Astrocyte (in vitro differentiated cells and primary cell): ENCODE measurements at regions not wholly inside any gene's neighbourhood (a gene's known extent, or its start where the extent isn't known, plus 50 kb on each side); places are given as distances from the start of the nearest gene placed in this dataset.

Experiments used
- EZH2 ChIP-seq: IDR thresholded peaks from 2 replicates; pipeline ENCODE4 v1.6.1; 2012; ENCODE audit warnings: mild to moderate bottlenecking, low read length, inconsistent platforms; ENCODE audit not compliant: insufficient read depth
- TF ChIP-seq, protein P1 (sequence below): IDR thresholded peaks from 2 replicates; pipeline ENCODE4 v1.5.1; 2011; ENCODE audit warnings: low read depth, mild to moderate bottlenecking, inconsistent platforms, low read length, moderate library complexity; ENCODE audit not compliant: insufficient read depth

DNA sequence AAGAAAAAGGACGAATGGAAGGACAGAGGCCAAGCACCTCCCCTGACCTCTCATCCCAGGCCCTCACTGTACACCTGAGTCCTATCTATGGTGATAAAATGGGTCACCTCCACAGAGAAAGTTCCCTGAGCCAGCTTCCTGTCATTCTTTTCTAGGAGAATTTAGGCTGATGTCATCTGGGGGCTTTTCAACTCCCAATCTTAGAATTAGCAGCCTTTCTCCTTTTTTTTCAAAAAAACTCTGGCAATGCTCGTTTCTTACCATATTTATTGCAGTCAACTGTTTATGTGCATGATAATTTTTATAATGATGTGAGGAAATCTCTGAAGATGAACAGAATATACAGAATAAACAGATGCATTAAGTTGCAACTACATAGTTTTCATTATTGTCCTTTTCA, 177.6 kb downstream of the SNAPC1 start:
- TF ChIP-seq EZH2, result no peak
- TF ChIP-seq, protein P1, sequence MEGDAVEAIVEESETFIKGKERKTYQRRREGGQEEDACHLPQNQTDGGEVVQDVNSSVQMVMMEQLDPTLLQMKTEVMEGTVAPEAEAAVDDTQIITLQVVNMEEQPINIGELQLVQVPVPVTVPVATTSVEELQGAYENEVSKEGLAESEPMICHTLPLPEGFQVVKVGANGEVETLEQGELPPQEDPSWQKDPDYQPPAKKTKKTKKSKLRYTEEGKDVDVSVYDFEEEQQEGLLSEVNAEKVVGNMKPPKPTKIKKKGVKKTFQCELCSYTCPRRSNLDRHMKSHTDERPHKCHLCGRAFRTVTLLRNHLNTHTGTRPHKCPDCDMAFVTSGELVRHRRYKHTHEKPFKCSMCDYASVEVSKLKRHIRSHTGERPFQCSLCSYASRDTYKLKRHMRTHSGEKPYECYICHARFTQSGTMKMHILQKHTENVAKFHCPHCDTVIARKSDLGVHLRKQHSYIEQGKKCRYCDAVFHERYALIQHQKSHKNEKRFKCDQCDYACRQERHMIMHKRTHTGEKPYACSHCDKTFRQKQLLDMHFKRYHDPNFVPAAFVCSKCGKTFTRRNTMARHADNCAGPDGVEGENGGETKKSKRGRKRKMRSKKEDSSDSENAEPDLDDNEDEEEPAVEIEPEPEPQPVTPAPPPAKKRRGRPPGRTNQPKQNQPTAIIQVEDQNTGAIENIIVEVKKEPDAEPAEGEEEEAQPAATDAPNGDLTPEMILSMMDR, result no peak
